ENCODE measurements at regions not wholly inside any gene's neighbourhood (a gene's known extent, or its start where the extent isn't known, plus 50 kb on each side); places are given as distances from the start of the nearest gene placed in this dataset.
A peak's percentile ranks its signal among the peaks of the same experiment; 100 is the strongest.

- no peak for TF ChIP-seq CTCF (conservative IDR thresholded peaks at IDR 0.05; ENCODE audit: low read depth, low read length)
- DNase-seq (ENCODE audit: low read depth): no peak
- no peak overlapping the region for H3K4me3 ChIP-seq (ENCODE audit: low read length)
These were observed 1266.7 kb downstream of the MAT2B start for GRCh38 chr5:164772122-164772521.

GRCh38 chr5:164784230-164784629, 1278.8 kb downstream of the MAT2B start:
- no peak for DNase-seq (ENCODE audit: low read depth)
- no peak overlapping the region for H3K4me3 ChIP-seq (ENCODE audit: low read length)
- no peak for TF ChIP-seq CTCF (conservative IDR thresholded peaks at IDR 0.05; ENCODE audit: low read depth, low read length)

- no peak for TF ChIP-seq CTCF (conservative IDR thresholded peaks at IDR 0.05; ENCODE audit: low read depth, low read length)
- DNase-seq (ENCODE audit: low read depth): no peak
- H3K4me3 ChIP-seq (ENCODE audit: low read length): no peak overlapping the region
These were observed 1292.7 kb downstream of the MAT2B start for GRCh38 chr5:164798110-164798509.

- DNase-seq (ENCODE audit: low read depth): no peak
- H3K4me3 ChIP-seq (ENCODE audit: low read length): no peak overlapping the region
- TF ChIP-seq CTCF (conservative IDR thresholded peaks at IDR 0.05; ENCODE audit: low read depth, low read length): no peak
These were observed 1294.0 kb downstream of the MAT2B start for GRCh38 chr5:164799391-164799790.

GRCh38 chr5:164801910-164802309, 1296.5 kb downstream of the MAT2B start:
- no peak for DNase-seq (ENCODE audit: low read depth)
- H3K4me3 ChIP-seq (ENCODE audit: low read length): no peak overlapping the region
- no peak for TF ChIP-seq CTCF (conservative IDR thresholded peaks at IDR 0.05; ENCODE audit: low read depth, low read length)

- TF ChIP-seq CTCF (conservative IDR thresholded peaks at IDR 0.05; ENCODE audit: low read depth, low read length): no peak
- peak; percentile 22 for DNase-seq (ENCODE audit: low read depth)
- H3K4me3 ChIP-seq (ENCODE audit: low read length): no peak overlapping the region
These were observed 1304.4 kb downstream of the MAT2B start for GRCh38 chr5:164809821-164810220.

GRCh38 chr5:164818445-164818844, 1313.0 kb downstream of the MAT2B start:
- H3K4me3 ChIP-seq (ENCODE audit: low read length): no peak overlapping the region
- no peak for TF ChIP-seq CTCF (conservative IDR thresholded peaks at IDR 0.05; ENCODE audit: low read depth, low read length)
- DNase-seq (ENCODE audit: low read depth): no peak
